Parathyroid adenoma (tissue), 2 donors: ENCODE measurements at regions not wholly inside any gene's neighbourhood (a gene's known extent, or its start where the extent isn't known, plus 50 kb on each side); places are given as distances from the start of the nearest gene placed in this dataset.

ENCODE experiments used
- H2AFZ ChIP-seq: fragments of 300-600 bp; sonication (generic); one replicate; pipeline ENCODE4 v1.7.0; 2017; ENCODE audit warnings: antibody characterized with exemption, mild to moderate bottlenecking
- H3K27ac ChIP-seq: fragments of 300-600 bp; sonication (generic); one replicate; pipeline ENCODE4 v1.7.0; 2017
- H3K27me3 ChIP-seq: fragments of 300-600 bp; sonication (generic); one replicate; pipeline ENCODE4 v1.7.0; 2017; ENCODE audit warnings: low read length; ENCODE audit not compliant: control insufficient read depth, insufficient read depth
- H3K36me3 ChIP-seq: fragments of 300-600 bp; sonication (generic); one replicate; pipeline ENCODE4 v1.7.0; 2017; ENCODE audit warnings: low read length; ENCODE audit not compliant: control insufficient read depth, insufficient read depth
- H3K4me1 ChIP-seq: fragments of 300-600 bp; sonication (generic); one replicate; pipeline ENCODE4 v1.7.0; 2017; ENCODE audit warnings: control low read depth
- H3K4me2 ChIP-seq: fragments of 300-600 bp; sonication (generic); one replicate; pipeline ENCODE4 v1.7.0; 2017; ENCODE audit warnings: low read length
- H3K4me3 ChIP-seq: fragments of 300-600 bp; sonication (generic); one replicate; pipeline ENCODE4 v1.7.0; 2017; ENCODE audit warnings: low read depth, low read length
- H3K79me2 ChIP-seq: fragments of 300-600 bp; sonication (generic); one replicate; pipeline ENCODE4 v1.7.0; 2017; ENCODE audit warnings: control low read depth
- H3K9ac ChIP-seq: fragments of 300-600 bp; sonication (generic); one replicate; pipeline ENCODE4 v1.7.0; 2017; ENCODE audit warnings: mild to moderate bottlenecking
- H3K9me3 ChIP-seq: fragments of 300-600 bp; sonication (generic); one replicate; pipeline ENCODE4 v1.7.0; 2017; ENCODE audit warnings: low read length; ENCODE audit not compliant: control insufficient read depth
- TF ChIP-seq, protein P1 (sequence below): fragments of 300-600 bp; sonication (generic); IDR thresholded peaks from one replicate; pipeline ENCODE4 v1.7.0; 2017; ENCODE audit warnings: antibody characterized with exemption, mild to moderate bottlenecking
- donor health status: primary hyperparathyroidism.

GRCh38 chr21:32951041-32951440 is 74.7 kb upstream of the OLIG2 start:
- no peak overlapping the region for H3K9ac ChIP-seq
- H3K9me3 ChIP-seq, result no peaks in the 10 kb centered on the region
- peaks cover 3% of the 10 kb centered on the region for H3K27me3 ChIP-seq
- H3K4me1 ChIP-seq, result no peaks in the 10 kb centered on the region
- no peak overlapping the region for H3K4me3 ChIP-seq
- no peak overlapping the region for H3K4me2 ChIP-seq
- H3K27ac ChIP-seq, result no peak overlapping the region
- no peaks in the 10 kb centered on the region for H3K36me3 ChIP-seq
- H2AFZ ChIP-seq, result no peak overlapping the region
- TF ChIP-seq, protein P1, sequence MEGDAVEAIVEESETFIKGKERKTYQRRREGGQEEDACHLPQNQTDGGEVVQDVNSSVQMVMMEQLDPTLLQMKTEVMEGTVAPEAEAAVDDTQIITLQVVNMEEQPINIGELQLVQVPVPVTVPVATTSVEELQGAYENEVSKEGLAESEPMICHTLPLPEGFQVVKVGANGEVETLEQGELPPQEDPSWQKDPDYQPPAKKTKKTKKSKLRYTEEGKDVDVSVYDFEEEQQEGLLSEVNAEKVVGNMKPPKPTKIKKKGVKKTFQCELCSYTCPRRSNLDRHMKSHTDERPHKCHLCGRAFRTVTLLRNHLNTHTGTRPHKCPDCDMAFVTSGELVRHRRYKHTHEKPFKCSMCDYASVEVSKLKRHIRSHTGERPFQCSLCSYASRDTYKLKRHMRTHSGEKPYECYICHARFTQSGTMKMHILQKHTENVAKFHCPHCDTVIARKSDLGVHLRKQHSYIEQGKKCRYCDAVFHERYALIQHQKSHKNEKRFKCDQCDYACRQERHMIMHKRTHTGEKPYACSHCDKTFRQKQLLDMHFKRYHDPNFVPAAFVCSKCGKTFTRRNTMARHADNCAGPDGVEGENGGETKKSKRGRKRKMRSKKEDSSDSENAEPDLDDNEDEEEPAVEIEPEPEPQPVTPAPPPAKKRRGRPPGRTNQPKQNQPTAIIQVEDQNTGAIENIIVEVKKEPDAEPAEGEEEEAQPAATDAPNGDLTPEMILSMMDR, result no peak
- no peaks in the 10 kb centered on the region for H3K79me2 ChIP-seq

DNA sequence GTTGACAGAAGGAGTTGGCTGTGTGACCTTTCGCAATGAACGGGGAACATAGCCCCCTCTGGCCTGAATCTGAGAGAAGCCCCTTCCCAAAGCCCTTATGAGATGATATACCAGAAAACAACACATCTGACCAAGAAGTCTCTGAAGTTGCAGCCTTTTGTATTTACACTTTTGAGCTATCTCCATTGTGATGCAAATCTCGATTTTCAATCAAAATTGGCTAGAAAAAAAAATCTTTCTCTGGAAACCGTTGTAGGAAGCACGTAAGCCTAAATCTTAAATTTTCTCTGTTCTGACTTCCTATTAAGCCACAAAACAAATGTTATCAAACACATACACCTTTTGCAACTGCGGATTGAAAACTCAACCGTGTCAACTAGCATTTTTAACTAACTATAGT is 71.4 kb upstream of the OLIG2 start:
- H3K4me1 ChIP-seq, result no peaks in the 10 kb centered on the region
- no peak overlapping the region for H3K4me3 ChIP-seq

GRCh38 chr21:32955311-32956060 is 70.2 kb upstream of the OLIG2 start:
- no peak overlapping the region for H2AFZ ChIP-seq
- no peak overlapping the region for H3K4me3 ChIP-seq
- H3K9me3 ChIP-seq, result no peaks in the 10 kb centered on the region
- no peaks in the 10 kb centered on the region for H3K79me2 ChIP-seq
- no peaks in the 10 kb centered on the region for H3K36me3 ChIP-seq
- H3K27me3 ChIP-seq, result peaks cover 3% of the 10 kb centered on the region
- no peak overlapping the region for H3K4me2 ChIP-seq
- no peaks in the 10 kb centered on the region for H3K4me1 ChIP-seq
- H3K9ac ChIP-seq, result no peak overlapping the region
- TF ChIP-seq, protein P1, result no peak
- no peak overlapping the region for H3K27ac ChIP-seq

More for the DNA sequence above, 71.4 kb upstream of the OLIG2 start:
- Histone ChIP-seq H3K4me2 (no peak overlapping the region), H3K27ac (no peak overlapping the region), H2AFZ (no peak overlapping the region), H3K9ac (no peak overlapping the region), H3K9me3 (no peaks in the 10 kb centered on the region), H3K27me3 (peaks cover 3% of the 10 kb centered on the region), H3K79me2 (no peaks in the 10 kb centered on the region), H3K36me3 (no peaks in the 10 kb centered on the region)
- TF ChIP-seq, protein P1, result no peak

DNA sequence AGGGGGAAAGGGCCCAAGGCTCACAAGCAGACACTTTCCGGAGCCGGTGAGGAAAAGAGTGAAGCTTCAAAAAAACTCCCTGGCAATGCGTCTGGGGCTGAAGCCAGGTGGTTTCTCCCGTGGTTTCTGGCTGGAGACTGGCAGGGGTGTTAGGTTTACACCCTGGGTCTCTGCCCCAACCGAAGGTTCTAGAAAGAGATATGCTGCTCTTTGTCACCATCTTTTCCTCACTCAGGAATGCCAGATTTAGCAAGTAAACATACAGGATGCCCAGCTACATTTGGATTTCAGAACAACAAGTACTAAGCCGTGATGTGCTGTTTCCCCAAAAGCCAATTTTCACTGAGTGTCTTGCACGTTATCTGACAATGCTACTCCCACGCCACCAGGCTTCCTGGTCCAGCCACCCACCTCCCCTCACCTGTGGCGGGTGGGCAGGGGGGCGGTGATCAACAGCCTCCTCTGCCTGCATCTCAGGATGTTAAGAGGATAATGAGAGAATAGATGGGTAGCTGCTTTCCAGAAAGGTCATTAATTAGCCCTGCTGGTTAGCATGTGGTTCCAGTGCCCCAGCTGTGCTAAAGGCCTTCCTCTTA is 69.6 kb upstream of the OLIG2 start:
- Histone ChIP-seq H3K4me3 (no peak overlapping the region), H3K36me3 (no peaks in the 10 kb centered on the region), H3K27ac (no peak overlapping the region), H2AFZ (no peak overlapping the region), H3K79me2 (no peaks in the 10 kb centered on the region), H3K9ac (no peak overlapping the region), H3K4me2 (no peak overlapping the region), H3K4me1 (no peaks in the 10 kb centered on the region), H3K9me3 (no peaks in the 10 kb centered on the region), H3K27me3 (peaks cover 3% of the 10 kb centered on the region)
- TF ChIP-seq, protein P1, result no peak
